Breast epithelium (tissue), 3 donors: ENCODE measurements at regions not wholly inside any gene's neighbourhood (a gene's known extent, or its start where the extent isn't known, plus 50 kb on each side); places are given as distances from the start of the nearest gene placed in this dataset.

Experiments
- CTCF ChIP-seq, 3 donors: fragments of 450-650 bp; IDR thresholded peaks; one replicate each; pipeline ENCODE4 v1.5.1; 2016 to 2017; ENCODE audit warnings: antibody characterized with exemption in 3 of 3, mild to moderate bottlenecking in 3 of 3, moderate library complexity in 3 of 3
- POLR2A ChIP-seq: fragments of 450-650 bp; IDR thresholded peaks from one replicate; pipeline ENCODE4 v1.6.1; 2016; ENCODE audit warnings: antibody characterized with exemption, mild to moderate bottlenecking, moderate library complexity
- POLR2AphosphoS5 ChIP-seq, 3 donors: sonication (generic); formaldehyde crosslinking; IDR thresholded peaks; one replicate each; pipeline ENCODE4 v1.6.1; 2017; ENCODE audit warnings: antibody characterized with exemption in 3 of 3

GRCh38 chr12:74817499-74817898 lies 279.9 kb downstream of the ATXN7L3B start:
- TF ChIP-seq CTCF (IDR thresholded peaks at IDR 0.05), result no peak
- TF ChIP-seq POLR2A, result no peak
- no peak for TF ChIP-seq POLR2AphosphoS5 (IDR thresholded peaks at IDR 0.05)
